ENCODE measurements at regions not wholly inside any gene's neighbourhood (a gene's known extent, or its start where the extent isn't known, plus 50 kb on each side); places are given as distances from the start of the nearest gene placed in this dataset.
A peak's percentile ranks its signal among the peaks of the same experiment; 100 is the strongest.
"Not testable (repeated sequence)": the region's sequence is repeated elsewhere in the genome, so short reads cannot be mapped to it uniquely, and the experiment has no call there.

DNA sequence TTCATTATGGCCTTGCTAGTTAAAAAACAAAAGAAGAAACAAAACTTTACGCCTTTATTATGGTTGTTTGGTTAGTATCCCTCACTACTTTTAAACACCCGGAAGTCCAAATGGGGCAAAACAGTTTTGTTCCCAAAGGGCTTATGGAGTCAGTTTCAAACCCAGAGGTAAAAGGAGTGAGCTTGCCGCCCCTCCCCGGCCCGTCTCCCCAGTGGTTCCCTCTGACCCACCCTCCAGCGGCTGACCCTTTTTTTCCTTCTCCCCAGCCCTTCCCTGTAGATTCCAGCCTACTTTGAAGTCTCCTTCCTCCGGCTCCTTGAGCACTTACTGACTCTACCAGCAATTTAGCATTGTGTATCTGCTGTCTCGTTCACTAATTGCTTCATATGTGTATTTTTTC, 209.2 kb downstream of the ICOS start:
- Mint-ChIP-seq H3K4me1 (ENCODE audit: low read depth in 2 of 2) (peaks cover 4 to 7% of the 10 kb centered on the region in 2 donors), H3K27me3 (peaks cover 63 to 77% of the 10 kb centered on the region in 2 donors), H3K36me3 (ENCODE audit: insufficient read depth) (no peaks in the 10 kb centered on the region), H3K27ac (peak overlapping the region in 1 of 2 donors; percentile 50), H3K4me3 (peak overlapping the region; percentile 68 to 76), H3K9me3 (no peaks in the 10 kb centered on the region)
- no peak for DNase-seq
- ATAC-seq (replicated peaks) = peak; percentile 15

DNA sequence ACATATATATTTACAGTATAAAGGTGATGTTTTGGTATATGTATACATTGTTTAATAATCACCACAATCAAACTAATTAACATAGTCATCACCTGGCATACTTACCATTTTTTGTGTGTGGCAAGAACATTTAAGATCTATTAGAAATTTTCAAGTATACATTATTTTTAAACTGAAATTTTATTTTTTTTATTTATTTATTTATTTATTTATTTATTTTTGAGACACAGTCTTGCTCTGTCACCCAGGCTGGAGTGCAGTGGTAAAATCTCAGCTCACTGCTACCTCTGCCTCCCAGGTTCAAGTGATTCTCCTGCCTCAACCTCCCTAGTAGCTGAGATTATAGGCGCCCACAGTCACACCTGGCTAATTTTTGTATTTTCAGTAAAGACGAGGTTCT, 210.5 kb downstream of the ICOS start:
- H3K27me3 Mint-ChIP-seq = peaks cover 72 to 85% of the 10 kb centered on the region in 2 donors
- not testable (repeated sequence) for ATAC-seq (replicated peaks); H3K4me1 Mint-ChIP-seq (ENCODE audit: low read depth in 2 of 2); H3K36me3 Mint-ChIP-seq (ENCODE audit: insufficient read depth); H3K4me3 Mint-ChIP-seq; H3K9me3 Mint-ChIP-seq; DNase-seq; H3K27ac Mint-ChIP-seq

DNA sequence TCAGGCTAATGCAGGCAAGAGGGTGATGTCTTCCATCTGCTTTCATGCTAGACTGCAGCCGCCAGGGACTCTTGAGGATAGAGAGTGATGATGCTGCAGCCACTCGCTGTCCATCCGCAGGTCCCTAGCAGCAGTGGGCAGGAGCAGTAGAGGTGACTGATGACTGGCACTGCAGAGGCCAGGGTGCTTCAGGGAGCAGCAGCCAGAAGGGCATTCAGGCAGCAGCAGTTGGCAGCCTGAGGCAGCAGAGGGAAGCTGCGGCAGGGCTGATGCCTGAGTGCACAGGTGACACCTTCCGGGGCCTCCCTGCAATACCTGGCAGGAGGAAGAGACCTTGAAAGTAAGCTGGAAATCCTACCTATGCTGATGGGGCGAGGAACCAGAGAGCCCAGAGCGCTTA, 214.2 kb downstream of the ICOS start:
- ATAC-seq (replicated peaks) (no peak), DNase-seq (no peak)
- Mint-ChIP-seq H3K27ac (no peak overlapping the region), H3K9me3 (no peaks in the 10 kb centered on the region), H3K27me3 (peaks cover 55 to 68% of the 10 kb centered on the region in 2 donors), H3K4me1 (ENCODE audit: low read depth in 2 of 2) (peaks cover 0 to 4% of the 10 kb centered on the region in 2 donors), H3K4me3 (no peak overlapping the region), H3K36me3 (ENCODE audit: insufficient read depth) (no peaks in the 10 kb centered on the region)

DNA sequence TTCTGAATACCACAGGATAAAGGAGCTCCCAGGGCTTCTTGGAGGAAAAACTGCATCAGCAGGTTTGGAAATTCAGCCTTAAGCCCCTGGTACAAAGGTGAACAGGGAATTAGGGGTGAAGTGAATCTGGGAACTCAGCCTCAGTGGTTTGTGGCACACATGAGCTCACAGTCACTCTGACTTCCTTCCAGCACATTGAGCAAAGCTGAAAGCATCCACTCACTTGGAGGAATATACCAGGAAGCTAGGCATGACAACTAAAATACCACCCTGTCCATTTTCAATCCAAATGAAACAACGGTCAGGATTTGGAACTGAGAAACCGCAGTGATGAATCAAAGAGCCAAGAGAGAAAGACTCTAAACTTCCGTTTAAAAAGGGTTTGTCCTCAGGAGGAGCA, 216.1 kb downstream of the ICOS start:
- Mint-ChIP-seq H3K9me3 (no peaks in the 10 kb centered on the region), H3K4me3 (no peak overlapping the region), H3K4me1 (ENCODE audit: low read depth in 2 of 2) (no peaks in the 10 kb centered on the region), H3K36me3 (ENCODE audit: insufficient read depth) (no peaks in the 10 kb centered on the region), H3K27ac (no peak overlapping the region), H3K27me3 (peaks cover 43 to 54% of the 10 kb centered on the region in 2 donors)
- no peak for ATAC-seq (replicated peaks)
- DNase-seq = no peak

DNA sequence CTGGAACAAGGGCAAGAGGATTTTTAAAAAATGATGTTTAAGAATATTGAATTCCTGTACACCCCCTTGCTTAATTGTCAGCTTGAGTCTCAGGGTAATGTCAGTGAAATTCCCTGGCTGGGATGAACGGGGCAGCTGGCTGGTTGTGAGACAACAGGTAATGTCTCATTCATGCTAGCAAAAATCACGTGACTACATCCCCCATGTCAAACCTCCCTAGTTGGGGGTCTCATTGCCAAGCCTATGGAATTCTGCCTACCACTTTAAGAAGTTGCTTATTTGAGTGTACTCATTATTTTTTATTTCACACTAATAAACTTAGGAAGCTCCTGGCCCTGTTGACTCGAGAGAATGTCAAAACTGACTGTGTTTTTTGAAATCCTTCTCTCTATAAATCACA, 218.3 kb downstream of the ICOS start:
- Mint-ChIP-seq H3K36me3 (ENCODE audit: insufficient read depth) (no peaks in the 10 kb centered on the region), H3K9me3 (no peaks in the 10 kb centered on the region), H3K4me3 (no peak overlapping the region), H3K27me3 (peaks cover 22 to 34% of the 10 kb centered on the region in 2 donors), H3K27ac (no peak overlapping the region), H3K4me1 (ENCODE audit: low read depth in 2 of 2) (no peaks in the 10 kb centered on the region)
- no peak for DNase-seq
- no peak for ATAC-seq (replicated peaks)

DNA sequence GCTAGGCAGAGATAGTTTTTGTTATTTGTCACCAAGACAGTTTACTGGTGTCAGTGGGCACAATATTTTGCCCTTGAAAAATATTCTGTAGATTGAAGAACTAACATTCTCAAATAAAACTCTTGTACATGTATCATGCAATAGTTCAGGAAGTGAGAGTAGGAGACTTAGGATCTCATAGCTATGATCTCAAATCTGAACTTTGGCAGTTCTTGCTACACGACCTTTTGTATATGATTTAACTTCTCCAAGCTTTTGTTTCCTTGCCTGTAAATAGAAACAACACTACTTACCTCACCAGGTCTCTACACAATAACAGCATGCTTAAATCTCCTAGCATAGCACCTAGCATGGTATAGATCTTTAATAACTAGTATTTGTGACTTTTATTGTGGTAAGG, 219.9 kb downstream of the ICOS start:
- ATAC-seq (replicated peaks) = no peak
- no peak overlapping the region for H3K27ac Mint-ChIP-seq
- no peak overlapping the region for H3K4me3 Mint-ChIP-seq

DNA sequence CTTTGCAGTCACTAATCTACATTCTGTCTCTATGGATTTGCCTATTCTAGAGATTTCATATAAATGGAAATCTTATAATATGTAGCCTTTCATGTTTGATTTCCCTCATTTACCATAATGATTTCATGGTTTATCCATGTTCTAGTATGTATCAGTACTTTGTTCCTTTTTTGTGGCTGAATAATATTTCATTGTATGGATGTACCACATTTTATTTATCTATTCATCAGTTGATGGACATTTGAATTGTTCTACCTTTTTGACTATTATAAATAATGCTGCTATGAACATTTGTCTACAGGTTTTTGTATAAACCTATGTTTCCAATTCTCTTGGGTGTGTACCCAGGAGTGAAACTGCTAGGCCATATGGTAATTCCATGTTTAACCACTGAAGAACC, 221.1 kb downstream of the ICOS start:
- Mint-ChIP-seq H3K36me3 (ENCODE audit: insufficient read depth) (no peaks in the 10 kb centered on the region), H3K9me3 (no peaks in the 10 kb centered on the region), H3K27me3 (peaks cover 12 to 31% of the 10 kb centered on the region in 2 donors), H3K27ac (no peak overlapping the region), H3K4me1 (ENCODE audit: low read depth in 2 of 2) (no peaks in the 10 kb centered on the region), H3K4me3 (no peak overlapping the region)
- ATAC-seq (replicated peaks) = no peak
- no peak for DNase-seq

More for the DNA sequence above, 219.9 kb downstream of the ICOS start:
- Mint-ChIP-seq H3K36me3 (ENCODE audit: insufficient read depth) (no peaks in the 10 kb centered on the region), H3K4me1 (ENCODE audit: low read depth in 2 of 2) (no peaks in the 10 kb centered on the region), H3K9me3 (no peaks in the 10 kb centered on the region), H3K27me3 (peaks cover 15 to 35% of the 10 kb centered on the region in 2 donors)
- no peak for DNase-seq

DNA sequence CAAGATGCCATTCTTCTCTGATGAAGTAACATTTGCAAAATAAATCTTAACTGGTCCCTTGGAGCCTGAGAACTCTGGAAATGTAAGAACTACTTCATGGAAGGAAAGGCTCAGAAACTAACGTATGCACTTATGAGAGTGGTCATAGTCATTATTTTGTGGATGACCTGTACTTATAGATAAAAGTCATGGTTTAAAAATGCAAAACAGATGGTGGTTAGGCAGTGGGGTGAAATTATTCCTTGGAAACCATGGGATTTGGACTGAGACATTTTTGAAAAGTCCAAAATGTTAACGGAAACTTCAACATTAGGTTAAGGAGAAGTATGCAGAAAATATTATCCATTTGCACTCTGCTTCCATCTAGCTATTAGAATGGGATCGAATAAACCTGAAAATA, 223.0 kb downstream of the ICOS start:
- ATAC-seq (replicated peaks) (no peak), DNase-seq (no peak)
- Mint-ChIP-seq H3K4me3 (no peak overlapping the region), H3K27me3 (peaks cover 12 to 31% of the 10 kb centered on the region in 2 donors), H3K4me1 (ENCODE audit: low read depth in 2 of 2) (no peaks in the 10 kb centered on the region), H3K36me3 (ENCODE audit: insufficient read depth) (no peaks in the 10 kb centered on the region), H3K9me3 (no peaks in the 10 kb centered on the region), H3K27ac (no peak overlapping the region)

DNA sequence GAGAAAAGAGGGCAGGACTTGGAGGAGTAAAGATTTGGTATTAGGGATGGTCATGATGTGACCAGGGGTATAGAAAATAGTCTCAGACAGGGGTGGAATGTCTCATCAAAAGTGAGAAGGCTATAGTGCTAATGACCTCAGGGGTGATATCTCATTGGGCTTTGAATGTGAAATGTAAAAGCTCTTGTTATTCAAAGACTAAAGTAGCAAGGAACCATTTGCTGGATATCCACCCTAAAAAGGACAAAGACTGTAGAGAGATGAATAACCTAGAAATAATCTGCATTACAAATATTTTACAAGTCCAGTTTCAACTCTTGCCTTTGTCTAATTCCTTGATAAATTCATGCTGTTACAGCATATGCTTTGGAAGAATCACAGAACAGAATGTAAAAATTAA, 224.4 kb downstream of the ICOS start:
- no peak overlapping the region for H3K4me3 Mint-ChIP-seq
- no peak overlapping the region for H3K27ac Mint-ChIP-seq
- H3K9me3 Mint-ChIP-seq = no peaks in the 10 kb centered on the region
- no peaks in the 10 kb centered on the region for H3K36me3 Mint-ChIP-seq (ENCODE audit: insufficient read depth)
- DNase-seq (no peak), ATAC-seq (replicated peaks) (no peak)
- peaks cover 13 to 24% of the 10 kb centered on the region in 2 donors for H3K27me3 Mint-ChIP-seq
- no peaks in the 10 kb centered on the region for H3K4me1 Mint-ChIP-seq (ENCODE audit: low read depth in 2 of 2)

DNA sequence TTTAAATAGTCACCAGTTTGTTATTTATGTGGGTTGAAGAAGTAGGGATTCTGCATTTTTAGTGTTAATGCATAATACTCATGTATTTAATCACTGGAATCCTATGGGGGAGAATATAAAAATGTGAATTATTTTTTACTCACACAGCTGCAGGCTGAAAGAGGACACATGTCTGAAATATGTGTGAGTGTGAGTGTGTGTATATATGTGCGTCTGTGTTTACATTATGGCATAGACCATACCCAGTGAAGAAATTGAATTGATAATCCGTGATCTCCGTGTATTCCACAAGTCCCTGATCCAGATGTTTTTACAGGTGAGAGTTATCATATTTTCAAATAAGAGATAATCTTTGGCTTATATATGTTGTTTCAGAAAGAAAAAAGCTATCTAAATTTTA, 225.3 kb downstream of the ICOS start:
- DNase-seq (no peak), ATAC-seq (replicated peaks) (no peak)
- no peaks in the 10 kb centered on the region for H3K4me1 Mint-ChIP-seq (ENCODE audit: low read depth in 2 of 2)
- H3K4me3 Mint-ChIP-seq = no peak overlapping the region
- H3K27ac Mint-ChIP-seq = no peak overlapping the region
- H3K36me3 Mint-ChIP-seq (ENCODE audit: insufficient read depth) = peaks cover 3% of the 10 kb centered on the region
- peaks cover 16 to 24% of the 10 kb centered on the region in 2 donors for H3K27me3 Mint-ChIP-seq
- H3K9me3 Mint-ChIP-seq = no peaks in the 10 kb centered on the region

DNA sequence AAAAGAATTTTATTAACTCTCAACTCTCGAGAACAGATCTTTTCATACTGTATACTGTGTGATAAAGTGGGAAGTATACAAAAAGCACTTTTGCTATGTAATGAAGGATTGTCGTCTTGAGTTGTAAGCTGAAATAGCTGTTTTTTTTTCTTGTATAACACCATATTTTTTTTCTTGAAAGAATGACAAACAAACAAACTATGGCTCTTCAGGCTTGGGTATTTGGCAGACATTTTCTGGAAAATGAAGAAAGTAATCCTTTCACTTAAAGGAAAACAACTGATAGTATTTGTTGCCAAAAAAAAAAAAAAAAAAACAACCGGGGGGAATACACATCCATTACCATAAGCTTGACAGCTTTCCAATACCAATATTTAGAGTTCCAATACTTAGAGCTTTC, 230.4 kb downstream of the ICOS start:
- H3K9me3 Mint-ChIP-seq = no peaks in the 10 kb centered on the region
- no peak overlapping the region for H3K4me3 Mint-ChIP-seq
- H3K27ac Mint-ChIP-seq = no peak overlapping the region
- peaks cover 5 to 7% of the 10 kb centered on the region in 2 donors for H3K27me3 Mint-ChIP-seq
- DNase-seq (no peak), ATAC-seq (replicated peaks) (no peak)
- no peaks in the 10 kb centered on the region for H3K4me1 Mint-ChIP-seq (ENCODE audit: low read depth in 2 of 2)
- H3K36me3 Mint-ChIP-seq (ENCODE audit: insufficient read depth) = peaks cover 3% of the 10 kb centered on the region

DNA sequence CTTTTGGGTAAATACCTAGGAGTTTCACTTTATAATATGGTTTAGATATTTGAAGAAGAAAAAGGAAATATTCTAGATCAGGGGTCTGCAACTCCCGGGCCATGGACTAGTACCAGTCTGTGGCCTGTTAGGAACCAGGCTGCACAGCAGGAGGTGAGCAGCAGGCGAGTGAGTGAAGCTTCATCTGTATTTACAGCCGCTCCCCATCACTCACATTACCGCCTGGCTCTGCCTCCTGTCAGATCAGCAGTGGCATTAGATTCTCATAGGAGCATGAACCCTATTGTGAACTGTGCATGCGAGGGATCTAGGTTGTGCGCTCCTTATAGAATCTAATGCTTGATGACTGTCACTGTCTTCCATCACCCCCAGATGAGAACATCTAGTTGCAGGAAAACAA, 231.1 kb downstream of the ICOS start:
- not testable (repeated sequence) for H3K4me3 Mint-ChIP-seq; ATAC-seq (replicated peaks); H3K27ac Mint-ChIP-seq; H3K4me1 Mint-ChIP-seq (ENCODE audit: low read depth in 2 of 2); DNase-seq; H3K36me3 Mint-ChIP-seq (ENCODE audit: insufficient read depth); H3K9me3 Mint-ChIP-seq; H3K27me3 Mint-ChIP-seq

DNA sequence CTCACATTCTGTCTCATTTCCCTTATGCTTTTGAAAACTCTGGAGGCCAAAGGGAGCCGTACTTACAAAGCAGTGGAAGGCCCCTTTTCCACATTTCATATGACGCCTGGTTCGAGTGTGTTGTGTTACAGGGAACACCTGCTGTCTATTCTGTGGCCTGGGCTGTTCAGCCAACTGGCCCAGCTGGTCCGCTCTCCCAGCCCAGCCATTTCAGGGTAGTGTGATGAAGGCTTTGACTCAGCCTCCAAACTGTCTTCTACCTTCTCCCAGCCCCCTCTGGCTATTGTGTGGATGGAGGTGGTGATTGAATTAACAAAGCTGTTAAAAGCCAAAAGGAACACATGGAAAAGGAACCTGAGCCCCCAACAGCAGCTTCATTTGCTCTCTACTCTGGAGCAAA, 233.8 kb downstream of the ICOS start:
- peaks cover 3% of the 10 kb centered on the region for H3K36me3 Mint-ChIP-seq (ENCODE audit: insufficient read depth)
- H3K4me1 Mint-ChIP-seq (ENCODE audit: low read depth in 2 of 2) = no peaks in the 10 kb centered on the region
- H3K9me3 Mint-ChIP-seq = no peaks in the 10 kb centered on the region
- DNase-seq (no peak), ATAC-seq (replicated peaks) (no peak)
- no peak overlapping the region for H3K27ac Mint-ChIP-seq
- H3K4me3 Mint-ChIP-seq = no peak overlapping the region
- H3K27me3 Mint-ChIP-seq = peaks cover 5% of the 10 kb centered on the region in 2 donors

DNA sequence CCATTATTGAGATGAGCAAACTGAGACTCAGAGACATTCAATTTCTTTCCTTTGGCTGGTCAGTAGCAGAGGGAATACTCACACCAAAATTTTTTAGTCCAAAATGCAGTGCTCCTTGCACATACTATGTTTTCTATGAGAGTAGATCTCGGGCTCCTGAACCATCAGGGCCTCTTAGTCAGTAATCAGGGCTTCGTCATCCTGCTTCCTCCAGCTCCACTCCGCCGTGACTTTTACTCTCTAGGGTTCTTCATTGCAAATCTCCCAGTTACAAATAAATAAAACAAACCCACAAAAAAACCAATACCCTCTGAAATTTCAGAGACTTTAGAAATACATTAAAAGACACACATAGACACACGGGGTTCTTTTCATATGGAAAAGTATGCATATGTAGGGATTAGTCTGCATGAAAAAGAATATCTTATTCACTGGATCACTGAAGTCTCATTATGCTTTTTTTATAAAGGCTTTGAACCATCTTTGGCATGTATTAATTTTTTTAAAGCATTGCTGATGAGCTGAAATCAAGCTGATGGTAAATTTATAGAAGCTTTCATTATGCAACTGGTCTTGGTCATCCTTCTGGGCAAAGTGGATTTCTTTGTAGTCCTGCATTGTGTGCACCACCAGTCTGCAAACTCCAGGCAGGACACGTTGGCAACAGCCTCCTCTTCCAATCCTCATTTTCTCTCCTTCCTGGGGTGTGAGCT, 235.0 kb downstream of the ICOS start:
- Mint-ChIP-seq H3K27me3 (peaks cover 0 to 5% of the 10 kb centered on the region in 2 donors), H3K4me1 (ENCODE audit: low read depth in 2 of 2) (no peaks in the 10 kb centered on the region), H3K9me3 (no peaks in the 10 kb centered on the region), H3K27ac (no peak overlapping the region), H3K4me3 (no peak overlapping the region), H3K36me3 (ENCODE audit: insufficient read depth) (no peaks in the 10 kb centered on the region)
- no peak for DNase-seq
- ATAC-seq (replicated peaks) = no peak

All from effector memory CD8-positive, alpha-beta T cell (primary cell).